ENCODE measurements at regions not wholly inside any gene's neighbourhood (a gene's known extent, or its start where the extent isn't known, plus 50 kb on each side); places are given as distances from the start of the nearest gene placed in this dataset.

- H3K9me3 Mint-ChIP-seq (ENCODE audit: unreplicated experiment) = peaks cover 15% of the 10 kb centered on the region
- H3K4me1 Mint-ChIP-seq (ENCODE audit: low read depth, unreplicated experiment) = no peaks in the 10 kb centered on the region
- no peak for FAIRE-seq
- no peaks in the 10 kb centered on the region for H3K27me3 Mint-ChIP-seq (ENCODE audit: low read depth, unreplicated experiment)
- peaks cover 8% of the 10 kb centered on the region for H3K9me3 ChIP-seq (ENCODE audit: insufficient read depth, low read depth, low read length)
- no peak overlapping the region for H3K27ac Mint-ChIP-seq (ENCODE audit: unreplicated experiment)
- no peaks in the 10 kb centered on the region for H3K36me3 ChIP-seq (ENCODE audit: insufficient read depth, low read length)
- H4K20me1 ChIP-seq (ENCODE audit: insufficient read depth, low read length) = no peaks in the 10 kb centered on the region
- H3K4me2 ChIP-seq (ENCODE audit: low read length) = no peak overlapping the region
- H3K27me3 ChIP-seq (ENCODE audit: insufficient read depth, low read length) = no peaks in the 10 kb centered on the region
- H3K36me3 Mint-ChIP-seq (ENCODE audit: low read depth, unreplicated experiment) = no peaks in the 10 kb centered on the region
- H3K79me2 ChIP-seq (ENCODE audit: insufficient read depth, low read length) = no peaks in the 10 kb centered on the region
- no peak overlapping the region for H3K27ac ChIP-seq (ENCODE audit: low read depth, low read length)
- no peak for DNase-seq (ENCODE audit: low read depth)
- TF ChIP-seq, protein P1, sequence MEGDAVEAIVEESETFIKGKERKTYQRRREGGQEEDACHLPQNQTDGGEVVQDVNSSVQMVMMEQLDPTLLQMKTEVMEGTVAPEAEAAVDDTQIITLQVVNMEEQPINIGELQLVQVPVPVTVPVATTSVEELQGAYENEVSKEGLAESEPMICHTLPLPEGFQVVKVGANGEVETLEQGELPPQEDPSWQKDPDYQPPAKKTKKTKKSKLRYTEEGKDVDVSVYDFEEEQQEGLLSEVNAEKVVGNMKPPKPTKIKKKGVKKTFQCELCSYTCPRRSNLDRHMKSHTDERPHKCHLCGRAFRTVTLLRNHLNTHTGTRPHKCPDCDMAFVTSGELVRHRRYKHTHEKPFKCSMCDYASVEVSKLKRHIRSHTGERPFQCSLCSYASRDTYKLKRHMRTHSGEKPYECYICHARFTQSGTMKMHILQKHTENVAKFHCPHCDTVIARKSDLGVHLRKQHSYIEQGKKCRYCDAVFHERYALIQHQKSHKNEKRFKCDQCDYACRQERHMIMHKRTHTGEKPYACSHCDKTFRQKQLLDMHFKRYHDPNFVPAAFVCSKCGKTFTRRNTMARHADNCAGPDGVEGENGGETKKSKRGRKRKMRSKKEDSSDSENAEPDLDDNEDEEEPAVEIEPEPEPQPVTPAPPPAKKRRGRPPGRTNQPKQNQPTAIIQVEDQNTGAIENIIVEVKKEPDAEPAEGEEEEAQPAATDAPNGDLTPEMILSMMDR (IDR thresholded peaks at IDR 0.05; ENCODE audit: insufficient read depth, low read depth, low read length) = no peak
- TF ChIP-seq EZH2 (IDR thresholded peaks at IDR 0.05; ENCODE audit: insufficient read depth, low read length) = no peak
- H3K4me1 ChIP-seq (ENCODE audit: insufficient read depth, low read length) = no peaks in the 10 kb centered on the region
- H3K4me3 ChIP-seq (ENCODE audit: insufficient read depth, low read depth, low read length) = no peak overlapping the region
- H2AFZ ChIP-seq (ENCODE audit: low read depth, low read length) = no peak overlapping the region
- no peak overlapping the region for H3K4me3 Mint-ChIP-seq (ENCODE audit: unreplicated experiment)
- H3K9ac ChIP-seq (ENCODE audit: low read length) = no peak overlapping the region
Measured at GRCh38 chr6:82487895-82488294, 124.3 kb downstream of the TPBG start.

DNA sequence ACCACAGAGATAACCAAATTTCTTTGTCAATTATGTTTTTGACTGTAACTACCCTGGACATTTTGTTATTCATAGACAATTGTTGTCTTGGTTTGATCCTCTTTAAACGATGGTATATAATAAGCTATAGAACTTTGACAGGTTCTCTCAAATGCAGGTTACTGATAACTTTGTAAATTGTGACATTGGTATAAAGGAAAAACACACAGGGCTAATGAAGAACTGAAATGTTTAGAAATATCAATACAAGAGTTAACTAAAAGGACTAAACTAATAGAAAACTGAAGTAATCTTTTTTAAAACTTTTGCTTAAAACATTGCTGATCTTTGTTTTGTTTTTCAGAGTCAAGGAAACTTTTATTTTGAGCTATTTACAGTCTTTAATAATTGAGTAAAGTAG lies 124.8 kb downstream of the TPBG start:
- Mint-ChIP-seq H3K4me3 (ENCODE audit: unreplicated experiment) (no peak overlapping the region), H3K4me1 (ENCODE audit: low read depth, unreplicated experiment) (no peaks in the 10 kb centered on the region), H3K27me3 (ENCODE audit: low read depth, unreplicated experiment) (no peaks in the 10 kb centered on the region), H3K36me3 (ENCODE audit: low read depth, unreplicated experiment) (no peaks in the 10 kb centered on the region), H3K9me3 (ENCODE audit: unreplicated experiment) (peaks cover 15% of the 10 kb centered on the region), H3K27ac (ENCODE audit: unreplicated experiment) (no peak overlapping the region)
- Histone ChIP-seq H4K20me1 (ENCODE audit: insufficient read depth, low read length) (no peaks in the 10 kb centered on the region), H3K9me3 (ENCODE audit: insufficient read depth, low read depth, low read length) (peaks cover 8% of the 10 kb centered on the region), H3K4me1 (ENCODE audit: insufficient read depth, low read length) (no peaks in the 10 kb centered on the region), H3K79me2 (ENCODE audit: insufficient read depth, low read length) (no peaks in the 10 kb centered on the region), H3K27me3 (ENCODE audit: insufficient read depth, low read length) (no peaks in the 10 kb centered on the region), H3K27ac (ENCODE audit: low read depth, low read length) (no peak overlapping the region), H3K4me2 (ENCODE audit: low read length) (no peak overlapping the region), H3K9ac (ENCODE audit: low read length) (no peak overlapping the region), H2AFZ (ENCODE audit: low read depth, low read length) (no peak overlapping the region), H3K36me3 (ENCODE audit: insufficient read depth, low read length) (no peaks in the 10 kb centered on the region), H3K4me3 (ENCODE audit: insufficient read depth, low read depth, low read length) (no peak overlapping the region)
- DNase-seq (ENCODE audit: low read depth) (no peak), FAIRE-seq (no peak)
- TF ChIP-seq, protein P1 (IDR thresholded peaks at IDR 0.05; ENCODE audit: insufficient read depth, low read depth, low read length) = no peak
- no peak for TF ChIP-seq EZH2 (IDR thresholded peaks at IDR 0.05; ENCODE audit: insufficient read depth, low read length)

DNA sequence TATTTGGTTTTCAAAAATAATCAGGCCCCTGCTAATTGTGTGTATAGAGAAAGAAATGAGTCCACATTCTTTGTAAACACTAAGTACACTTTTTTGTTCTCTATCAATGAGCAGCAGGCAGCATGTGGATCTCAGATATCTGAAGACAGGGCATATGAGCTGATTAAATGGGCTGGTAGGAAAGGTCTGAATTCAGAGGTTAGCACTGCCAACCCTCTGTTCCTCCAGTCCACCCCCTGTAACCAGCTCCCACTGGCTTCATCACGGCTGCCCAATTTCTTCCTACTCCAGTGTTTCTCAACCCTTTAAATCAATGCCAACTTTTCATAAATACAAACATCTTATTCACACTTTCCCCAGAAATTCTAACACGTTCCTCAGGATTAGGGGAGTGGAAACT lies 128.5 kb downstream of the TPBG start:
- Mint-ChIP-seq H3K36me3 (ENCODE audit: low read depth, unreplicated experiment) (no peaks in the 10 kb centered on the region), H3K4me1 (ENCODE audit: low read depth, unreplicated experiment) (no peaks in the 10 kb centered on the region), H3K4me3 (ENCODE audit: unreplicated experiment) (no peak overlapping the region), H3K9me3 (ENCODE audit: unreplicated experiment) (peaks cover 3% of the 10 kb centered on the region), H3K27ac (ENCODE audit: unreplicated experiment) (no peak overlapping the region), H3K27me3 (ENCODE audit: low read depth, unreplicated experiment) (no peaks in the 10 kb centered on the region)
- Histone ChIP-seq H3K27ac (ENCODE audit: low read depth, low read length) (no peak overlapping the region), H3K4me2 (ENCODE audit: low read length) (no peak overlapping the region), H3K79me2 (ENCODE audit: insufficient read depth, low read length) (no peaks in the 10 kb centered on the region), H3K4me3 (ENCODE audit: insufficient read depth, low read depth, low read length) (no peak overlapping the region), H4K20me1 (ENCODE audit: insufficient read depth, low read length) (no peaks in the 10 kb centered on the region), H3K4me1 (ENCODE audit: insufficient read depth, low read length) (no peaks in the 10 kb centered on the region), H3K27me3 (ENCODE audit: insufficient read depth, low read length) (no peaks in the 10 kb centered on the region), H3K9me3 (ENCODE audit: insufficient read depth, low read depth, low read length) (peaks cover 3% of the 10 kb centered on the region), H3K9ac (ENCODE audit: low read length) (no peak overlapping the region), H3K36me3 (ENCODE audit: insufficient read depth, low read length) (no peaks in the 10 kb centered on the region), H2AFZ (ENCODE audit: low read depth, low read length) (no peak overlapping the region)
- FAIRE-seq (no peak), DNase-seq (ENCODE audit: low read depth) (no peak)
- TF ChIP-seq, protein P1 (IDR thresholded peaks at IDR 0.05; ENCODE audit: insufficient read depth, low read depth, low read length) = no peak
- no peak for TF ChIP-seq EZH2 (IDR thresholded peaks at IDR 0.05; ENCODE audit: insufficient read depth, low read length)
